Coronary artery (tissue), 2 donors: ENCODE measurements at regions not wholly inside any gene's neighbourhood (a gene's known extent, or its start where the extent isn't known, plus 50 kb on each side); places are given as distances from the start of the nearest gene placed in this dataset.

Source experiments
- DNase-seq: peaks from one replicate; pipeline ENCODE4 v3.0.0-alpha.2; 2017; ENCODE audit warnings: low spot score
- H3K27ac ChIP-seq, 2 donors: fragments of 200-600 bp; sonication (generic); one replicate each; pipeline ENCODE4 v1.5.1; 2016 to 2019
- H3K4me3 ChIP-seq: fragments of 200-600 bp; sonication (generic); 2 replicates; pipeline ENCODE4 v1.5.1; 2016; ENCODE audit warnings: mild to moderate bottlenecking, moderate library complexity
- TF ChIP-seq, protein P1 (sequence below): fragments of 200-600 bp; sonication (generic); IDR thresholded peaks from one replicate; pipeline ENCODE4 v1.5.1; 2019; ENCODE audit warnings: antibody characterized with exemption

DNA sequence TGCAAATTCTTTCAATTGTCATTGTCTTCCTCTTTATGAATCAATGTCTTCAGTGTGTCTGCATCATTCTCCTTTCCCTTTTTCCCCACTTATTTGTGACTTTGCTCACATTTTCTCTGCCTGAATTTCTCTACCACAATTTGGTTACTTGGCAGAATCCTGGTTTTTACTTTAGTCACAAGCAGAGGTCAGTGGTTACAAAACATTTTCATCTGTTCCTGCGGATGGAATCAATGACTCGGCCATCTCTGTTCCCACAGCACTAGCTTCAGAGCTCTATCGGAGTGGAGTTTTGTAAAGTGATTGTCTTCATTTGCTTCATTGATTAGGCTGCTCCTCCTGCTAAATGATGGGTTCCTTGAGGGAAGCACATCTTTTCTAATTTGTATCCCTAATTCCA, 501.3 kb upstream of the AADAT start:
- no peak for DNase-seq
- Histone ChIP-seq H3K4me3 (no peak overlapping the region), H3K27ac (no peak overlapping the region)
- TF ChIP-seq, protein P1, sequence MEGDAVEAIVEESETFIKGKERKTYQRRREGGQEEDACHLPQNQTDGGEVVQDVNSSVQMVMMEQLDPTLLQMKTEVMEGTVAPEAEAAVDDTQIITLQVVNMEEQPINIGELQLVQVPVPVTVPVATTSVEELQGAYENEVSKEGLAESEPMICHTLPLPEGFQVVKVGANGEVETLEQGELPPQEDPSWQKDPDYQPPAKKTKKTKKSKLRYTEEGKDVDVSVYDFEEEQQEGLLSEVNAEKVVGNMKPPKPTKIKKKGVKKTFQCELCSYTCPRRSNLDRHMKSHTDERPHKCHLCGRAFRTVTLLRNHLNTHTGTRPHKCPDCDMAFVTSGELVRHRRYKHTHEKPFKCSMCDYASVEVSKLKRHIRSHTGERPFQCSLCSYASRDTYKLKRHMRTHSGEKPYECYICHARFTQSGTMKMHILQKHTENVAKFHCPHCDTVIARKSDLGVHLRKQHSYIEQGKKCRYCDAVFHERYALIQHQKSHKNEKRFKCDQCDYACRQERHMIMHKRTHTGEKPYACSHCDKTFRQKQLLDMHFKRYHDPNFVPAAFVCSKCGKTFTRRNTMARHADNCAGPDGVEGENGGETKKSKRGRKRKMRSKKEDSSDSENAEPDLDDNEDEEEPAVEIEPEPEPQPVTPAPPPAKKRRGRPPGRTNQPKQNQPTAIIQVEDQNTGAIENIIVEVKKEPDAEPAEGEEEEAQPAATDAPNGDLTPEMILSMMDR, result no peak

DNA sequence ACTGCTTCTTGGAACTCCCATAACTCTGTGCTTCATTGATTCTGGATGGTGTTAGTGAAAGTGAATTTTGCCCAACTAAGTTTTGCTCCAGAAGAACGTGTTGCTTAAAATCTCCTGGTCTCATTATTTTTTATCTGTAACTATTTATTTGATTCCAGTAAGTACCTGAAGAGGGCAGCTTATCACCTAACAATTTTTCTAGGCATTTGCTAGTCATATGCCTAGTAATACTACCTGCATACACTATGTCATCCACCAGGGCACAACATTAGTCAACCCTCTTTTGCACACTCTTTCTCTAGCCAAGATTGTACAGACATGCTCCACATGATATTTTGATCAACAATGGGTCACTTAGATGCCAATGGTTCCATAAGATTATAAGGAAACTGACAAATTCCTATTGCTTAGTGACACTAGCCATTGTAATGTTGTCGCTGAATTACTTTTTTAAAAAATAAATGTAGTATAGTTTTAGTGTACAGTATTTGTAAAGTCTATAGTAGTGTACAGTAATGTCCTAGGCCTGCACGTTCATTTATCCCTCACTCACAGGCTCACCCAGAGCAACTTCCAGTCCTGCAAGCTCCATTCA, 499.9 kb upstream of the AADAT start:
- H3K27ac ChIP-seq, result no peak overlapping the region
- TF ChIP-seq, protein P1, result no peak
- DNase-seq, result no peak
- H3K4me3 ChIP-seq, result no peak overlapping the region

DNA sequence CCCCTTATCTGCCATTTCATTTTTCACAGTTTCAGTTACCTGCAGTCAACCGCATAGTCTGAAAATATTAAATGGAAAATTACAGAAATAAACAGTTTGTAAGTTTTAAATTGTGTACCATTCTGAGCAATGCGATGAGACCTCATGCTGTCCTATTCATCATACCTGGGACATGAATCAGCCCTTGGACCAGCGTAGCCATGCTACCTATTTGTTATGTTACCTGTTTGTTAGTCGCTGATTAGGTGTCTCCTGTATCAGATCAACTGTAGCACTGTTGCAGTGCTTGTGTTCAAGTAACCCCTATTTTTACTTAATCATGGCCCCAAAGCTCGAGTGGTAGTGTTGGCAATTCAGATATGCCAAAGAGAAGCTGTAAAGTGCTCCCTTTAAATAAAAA, 492.2 kb upstream of the AADAT start:
- TF ChIP-seq, protein P1, result no peak
- no peak for DNase-seq
- Histone ChIP-seq H3K4me3 (no peak overlapping the region), H3K27ac (no peak overlapping the region)

DNA sequence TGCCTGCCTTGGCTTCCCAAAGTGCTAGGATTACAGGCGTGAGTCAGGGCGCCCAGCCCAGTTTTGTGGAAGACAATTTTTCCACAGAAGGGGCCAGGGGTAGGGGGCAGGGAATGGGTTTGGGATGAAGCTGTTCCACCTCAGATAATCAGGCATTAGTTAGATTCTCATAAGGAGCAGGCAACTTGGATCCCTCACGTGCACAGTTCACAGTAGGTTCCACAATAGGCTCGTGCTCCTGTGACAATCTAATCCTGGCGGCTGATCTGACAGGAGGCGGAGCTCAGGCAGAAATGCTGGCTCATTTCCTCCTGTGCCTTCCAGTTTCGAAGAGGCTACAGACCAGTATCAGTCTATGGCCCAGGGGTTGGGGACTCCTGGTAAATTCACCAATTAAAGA, 491.6 kb upstream of the AADAT start:
- TF ChIP-seq, protein P1, result no peak
- Histone ChIP-seq H3K27ac (no peak overlapping the region), H3K4me3 (no peak overlapping the region)
- no peak for DNase-seq

DNA sequence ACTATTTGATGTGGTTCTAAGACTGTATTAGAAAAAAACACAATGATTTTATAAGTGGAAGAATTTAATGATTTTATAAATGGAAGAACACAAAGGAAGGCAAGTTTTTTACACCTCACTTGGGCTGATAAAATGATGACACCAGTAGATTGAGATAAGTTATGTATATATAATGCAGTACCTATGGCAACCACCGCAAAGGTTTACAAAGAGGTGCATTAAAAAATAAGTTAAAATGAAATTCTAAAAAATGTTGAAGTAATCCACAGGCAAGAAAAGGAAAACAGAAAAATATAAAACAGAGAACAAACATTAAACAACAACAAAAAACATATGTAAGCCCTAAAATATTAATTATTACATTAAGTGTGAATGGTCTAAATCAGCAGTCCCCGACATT, 490.9 kb upstream of the AADAT start:
- H3K27ac ChIP-seq, result no peak overlapping the region
- H3K4me3 ChIP-seq, result no peak overlapping the region
- no peak for DNase-seq
- TF ChIP-seq, protein P1, result no peak

DNA sequence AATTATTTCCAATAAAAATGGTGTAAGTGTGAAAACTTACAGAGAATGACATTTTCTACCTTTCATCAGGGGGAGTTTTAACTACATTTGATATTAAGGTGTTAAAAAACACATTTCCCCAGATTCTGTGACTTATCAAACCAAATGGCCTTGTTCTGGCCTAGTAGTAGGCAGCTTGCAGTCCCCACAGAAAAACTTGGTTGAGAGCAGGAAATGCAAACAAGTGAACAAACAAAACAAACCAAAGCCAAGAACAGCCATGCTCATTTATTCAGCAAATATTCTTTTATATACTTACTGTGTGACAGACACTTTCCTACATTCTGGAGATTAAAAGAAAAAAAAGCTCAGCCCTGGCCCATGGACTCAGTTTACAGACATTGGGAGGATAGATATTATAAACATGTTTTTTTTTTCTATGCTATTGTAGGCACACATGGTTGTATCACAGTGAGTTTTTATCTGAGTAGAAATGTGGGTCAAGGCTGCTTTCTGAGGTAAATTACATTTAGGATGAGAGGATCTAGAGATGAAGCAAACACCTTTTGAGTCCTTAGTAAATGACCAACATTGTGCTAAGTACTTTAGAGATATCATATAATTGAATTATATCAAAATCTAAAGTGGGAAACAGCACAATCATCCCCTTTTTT, 449.2 kb upstream of the AADAT start:
- TF ChIP-seq, protein P1, result no peak
- Histone ChIP-seq H3K4me3 (no peak overlapping the region), H3K27ac (no peak overlapping the region)
- DNase-seq, result no peak
